ENCODE measurements at regions not wholly inside any gene's neighbourhood (a gene's known extent, or its start where the extent isn't known, plus 50 kb on each side); places are given as distances from the start of the nearest gene placed in this dataset.

DNA sequence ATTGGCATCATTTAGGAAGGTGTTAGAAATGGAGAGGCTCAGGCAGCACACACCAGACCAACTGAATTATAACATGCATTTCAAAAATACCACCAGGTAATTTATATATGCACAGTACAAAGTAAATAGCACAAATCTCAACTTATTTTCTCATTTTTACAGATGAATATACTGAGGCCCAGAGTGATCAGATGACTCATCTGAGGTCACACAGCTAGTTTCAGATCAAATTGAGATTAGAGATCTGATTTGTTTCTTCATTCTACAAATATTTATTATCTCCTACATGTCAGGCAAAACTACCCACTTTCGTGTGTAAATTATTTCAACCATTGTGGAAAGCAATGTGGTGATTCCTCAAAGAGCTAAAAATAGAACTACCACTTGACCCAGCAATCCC is 507.1 kb downstream of the TLE4 start:
- no peak for DNase-seq

DNA sequence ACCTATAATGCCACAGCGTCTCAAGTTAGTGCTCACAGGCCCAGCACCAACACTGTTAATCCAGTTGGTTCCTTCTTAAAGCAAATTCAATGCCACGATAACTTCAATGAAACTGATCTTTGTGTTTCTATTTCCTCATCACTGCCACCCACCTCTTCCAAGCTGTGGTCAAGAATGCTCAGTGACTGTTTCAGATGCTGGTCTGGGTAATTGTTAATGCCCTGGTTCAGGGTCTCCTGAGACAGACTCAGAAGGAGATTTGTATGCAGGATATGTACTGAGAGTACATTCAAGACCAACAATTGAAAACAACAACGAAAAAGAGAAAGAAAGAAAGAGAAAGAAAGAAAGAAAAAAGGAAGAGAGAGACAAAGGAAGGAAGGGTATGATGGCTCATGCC is 505.3 kb downstream of the TLE4 start:
- DNase-seq = no peak

DNA sequence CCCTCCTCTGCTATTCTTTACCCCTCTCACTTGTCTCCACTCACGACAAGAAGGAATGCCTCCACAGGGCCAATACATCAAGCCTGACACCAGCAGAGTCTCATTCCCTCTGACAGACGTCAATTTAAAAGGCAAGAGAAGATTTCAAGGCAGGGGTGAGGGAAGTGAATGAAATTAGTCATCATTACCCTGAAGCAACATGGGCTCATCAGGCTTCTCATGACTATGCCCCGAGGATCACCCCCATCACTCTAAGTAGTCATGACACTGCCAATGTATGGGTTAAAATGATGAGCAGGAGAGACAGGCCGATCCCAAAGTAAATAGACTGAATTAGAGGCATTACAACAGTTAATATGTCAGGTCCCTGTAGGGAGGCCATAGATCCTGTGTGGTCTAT is 504.4 kb downstream of the TLE4 start:
- no peak for DNase-seq

- DNase-seq = no peak
These were observed 502.7 kb downstream of the TLE4 start for GRCh38 chr9:80074439-80074838.

- no peak for DNase-seq
These were observed 500.7 kb downstream of the TLE4 start for GRCh38 chr9:80072451-80072850.

DNA sequence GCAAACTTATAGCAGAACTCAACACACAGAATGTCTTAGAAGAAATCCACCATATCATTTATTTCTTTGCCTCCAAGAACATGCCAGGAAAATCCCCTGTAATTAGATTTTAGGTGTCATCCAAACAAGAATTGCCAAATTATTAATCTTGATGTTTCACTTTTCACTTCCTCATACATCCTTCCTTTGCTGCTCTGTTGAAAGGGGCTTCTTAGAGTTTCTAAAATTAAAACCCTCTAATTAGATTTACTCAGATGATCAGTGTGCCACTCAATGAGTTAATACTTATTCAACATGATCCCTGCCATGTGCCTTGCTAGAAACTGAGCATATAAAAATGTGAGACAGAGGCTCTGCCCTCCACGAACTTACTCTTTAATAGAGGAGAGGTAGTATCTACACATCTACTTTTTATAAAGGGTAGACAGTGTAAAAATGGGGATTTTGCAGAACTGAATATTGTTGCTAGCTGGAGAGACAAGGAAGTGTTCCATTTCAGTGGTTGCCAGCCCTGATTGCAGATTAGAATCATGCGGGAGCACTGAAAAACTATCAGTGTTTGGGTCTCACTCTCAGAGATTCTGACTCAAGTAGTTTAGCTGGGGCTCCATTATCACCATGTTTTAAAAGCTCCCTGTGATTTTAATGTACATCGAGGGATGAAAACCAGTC is 498.4 kb downstream of the TLE4 start:
- DNase-seq = no peak

DNA sequence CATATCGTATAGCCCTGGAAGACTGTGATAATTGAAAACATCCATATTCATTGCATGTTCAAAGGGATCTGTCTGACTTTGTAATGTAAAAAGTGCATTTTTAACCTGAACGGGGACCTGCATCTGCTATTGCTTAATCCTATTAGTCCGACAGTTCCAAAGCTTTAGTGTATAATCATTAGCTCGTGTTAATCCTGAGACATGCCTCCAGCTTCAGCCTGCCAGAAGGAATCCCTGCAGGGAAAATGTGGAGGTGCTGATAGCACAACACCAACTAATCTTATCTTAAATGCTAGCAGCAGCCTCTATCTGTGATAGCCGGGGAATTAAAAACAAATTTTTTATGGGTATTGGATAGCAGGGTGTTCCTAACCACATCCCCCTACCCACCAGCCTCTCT is 495.2 kb downstream of the TLE4 start:
- DNase-seq = no peak

DNA sequence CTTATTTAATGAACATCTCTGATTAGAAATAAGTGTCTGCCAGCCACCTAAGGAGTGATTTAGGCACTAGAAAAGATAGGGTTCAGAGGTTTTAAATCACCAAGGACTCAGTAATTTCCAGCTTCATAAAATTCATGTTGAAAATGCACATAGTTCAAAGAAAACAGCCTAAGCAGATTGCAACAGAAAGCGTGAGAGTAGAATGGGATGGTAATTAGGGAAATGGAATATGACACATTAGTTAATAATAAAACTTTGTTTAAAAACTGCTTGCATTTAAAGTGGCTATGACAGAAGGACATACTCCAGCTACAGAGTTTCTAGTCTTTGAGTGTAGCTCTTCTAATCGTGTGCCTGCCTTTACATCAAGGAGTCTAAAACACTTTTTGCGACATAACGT is 490.8 kb downstream of the TLE4 start:
- DNase-seq = no peak

- no peak for DNase-seq
These were observed 490.2 kb downstream of the TLE4 start for GRCh38 chr9:80061940-80062339.

GRCh38 chr9:80061096-80061495 is 489.3 kb downstream of the TLE4 start:
- DNase-seq = no peak

DNA sequence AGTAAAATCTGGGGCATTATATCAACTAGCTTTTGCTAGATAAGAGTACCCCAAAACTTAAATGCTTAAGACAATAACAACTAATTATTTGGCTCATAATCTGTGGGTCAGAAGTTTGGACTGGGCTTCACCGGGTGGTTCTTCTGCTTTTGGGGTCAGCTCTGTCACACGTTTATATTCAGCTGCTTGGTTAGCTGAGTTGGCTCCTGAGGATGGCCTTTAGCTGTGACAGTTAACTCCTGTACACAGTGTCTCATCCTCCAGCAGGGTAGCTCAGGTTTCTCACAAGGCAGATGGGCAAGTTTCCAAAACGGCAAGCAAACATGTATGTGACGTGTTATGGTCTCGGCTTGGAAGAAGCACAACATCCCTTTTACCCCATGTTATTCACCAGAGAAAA is 488.2 kb downstream of the TLE4 start:
- no peak for DNase-seq

DNA sequence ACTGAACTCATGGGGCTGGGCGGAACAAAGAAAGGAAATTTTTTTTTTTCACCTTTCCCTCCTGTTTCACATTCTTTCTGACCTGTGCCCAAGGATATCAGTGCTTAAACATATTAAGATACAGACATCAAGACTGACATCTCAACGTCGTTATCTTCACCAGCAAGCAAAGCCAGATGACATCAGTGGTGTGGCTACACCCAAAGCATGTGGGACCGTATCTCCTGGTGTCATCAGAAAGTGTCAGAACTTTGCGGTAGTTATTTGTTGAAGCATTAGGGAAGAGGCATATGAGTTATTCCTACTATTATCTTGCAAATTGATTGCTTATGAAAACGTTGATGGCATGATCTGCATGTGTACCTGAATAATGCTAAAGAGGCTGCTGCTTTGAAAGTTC is 487.4 kb downstream of the TLE4 start:
- DNase-seq = no peak

DNA sequence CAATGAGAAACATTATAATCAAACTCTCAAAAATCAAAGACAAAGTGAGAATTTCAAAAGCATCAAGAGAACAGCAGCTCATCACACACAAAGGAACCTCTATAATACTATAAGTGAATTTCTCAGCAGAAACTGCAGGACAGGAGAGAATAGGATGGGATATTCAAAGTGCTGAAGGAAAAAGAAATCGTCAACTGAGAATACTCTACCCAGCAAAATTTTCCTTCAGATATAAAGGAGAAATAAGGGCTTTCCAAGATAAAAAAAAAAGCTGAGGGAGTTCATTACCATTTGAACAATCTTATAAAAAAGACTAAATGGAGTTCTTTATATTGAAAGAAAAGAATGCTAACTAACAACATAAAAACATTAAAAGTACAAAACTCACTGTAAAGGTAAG is 481.1 kb downstream of the TLE4 start:
- DNase-seq = no peak

- DNase-seq = no peak
These were observed 477.5 kb downstream of the TLE4 start for GRCh38 chr9:80049096-80049782.

DNA sequence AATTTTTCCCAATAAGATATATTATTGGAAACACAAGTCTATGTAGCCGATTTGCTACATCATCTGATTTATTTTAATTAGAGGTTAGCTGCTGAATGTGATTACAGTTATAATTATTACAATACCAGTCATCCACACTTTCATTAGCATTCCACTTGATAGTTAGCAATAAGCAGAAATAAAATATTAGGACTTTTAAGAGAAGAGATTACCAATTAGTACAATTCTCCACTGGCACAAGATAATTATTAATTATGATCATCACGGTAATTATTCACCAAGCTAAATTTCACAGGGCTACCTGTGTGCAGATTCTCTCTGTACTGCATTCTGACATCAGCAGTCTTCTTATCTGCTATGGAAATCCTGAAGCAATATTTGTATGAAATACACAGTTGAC is 474.7 kb downstream of the TLE4 start:
- no peak for DNase-seq

GRCh38 chr9:80041821-80042220 is 470.1 kb downstream of the TLE4 start:
- DNase-seq = no peak

GRCh38 chr9:80040457-80040856 is 468.7 kb downstream of the TLE4 start:
- no peak for DNase-seq

- no peak for DNase-seq
These were observed 459.0 kb downstream of the TLE4 start for GRCh38 chr9:80030801-80031200.

DNA sequence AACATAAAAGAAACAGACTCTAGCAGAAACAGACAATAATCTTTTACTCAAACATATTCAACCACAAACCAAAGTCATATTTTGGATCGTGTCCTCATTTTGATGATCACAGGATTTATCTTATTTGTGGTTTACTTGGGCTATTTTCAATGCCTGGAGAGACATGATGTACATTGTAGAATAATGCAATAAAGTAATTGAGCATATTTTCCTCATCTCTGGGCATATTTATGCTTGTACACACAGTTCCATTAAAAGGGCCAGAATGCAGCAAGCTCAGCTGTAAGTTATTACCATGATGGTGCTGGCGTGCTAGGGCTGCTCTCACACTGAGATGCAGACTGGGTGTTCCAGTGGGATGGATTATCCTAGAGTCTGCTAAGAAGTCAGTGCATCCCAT is 456.7 kb downstream of the TLE4 start:
- no peak for DNase-seq

DNA sequence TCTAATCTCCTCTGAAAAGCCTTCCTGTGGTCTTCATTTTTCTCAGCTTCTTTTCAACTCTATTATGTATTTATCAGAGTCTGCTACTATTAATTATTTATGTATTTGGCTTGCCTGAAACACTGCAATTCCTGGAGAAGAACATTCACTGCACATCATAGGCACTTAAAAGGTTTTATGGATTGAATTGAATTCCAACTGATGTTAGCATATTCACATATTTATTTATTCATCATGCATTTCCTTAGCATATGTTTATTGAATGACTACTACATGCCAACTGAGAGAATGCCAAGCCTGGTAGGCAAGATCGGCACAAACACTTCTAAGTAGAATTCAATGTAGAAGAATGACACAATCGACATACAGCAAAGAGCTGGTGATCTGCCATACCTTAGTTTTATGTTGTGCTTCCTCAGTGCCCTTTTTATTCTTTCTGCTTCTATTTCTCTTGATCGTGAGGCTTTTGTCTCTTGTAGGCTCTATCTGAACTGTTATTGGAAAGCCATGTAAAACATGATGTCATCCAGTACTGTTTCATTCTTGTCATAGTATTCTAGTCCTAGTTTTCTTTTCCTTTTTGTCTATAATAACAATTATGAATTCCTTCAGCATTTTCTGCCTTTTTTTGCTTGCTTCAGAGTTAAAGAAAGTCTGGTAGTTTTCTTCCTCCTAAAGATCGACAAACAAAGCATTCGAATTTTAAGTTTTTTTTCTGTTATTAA is 454.2 kb downstream of the TLE4 start:
- DNase-seq = no peak

DNA sequence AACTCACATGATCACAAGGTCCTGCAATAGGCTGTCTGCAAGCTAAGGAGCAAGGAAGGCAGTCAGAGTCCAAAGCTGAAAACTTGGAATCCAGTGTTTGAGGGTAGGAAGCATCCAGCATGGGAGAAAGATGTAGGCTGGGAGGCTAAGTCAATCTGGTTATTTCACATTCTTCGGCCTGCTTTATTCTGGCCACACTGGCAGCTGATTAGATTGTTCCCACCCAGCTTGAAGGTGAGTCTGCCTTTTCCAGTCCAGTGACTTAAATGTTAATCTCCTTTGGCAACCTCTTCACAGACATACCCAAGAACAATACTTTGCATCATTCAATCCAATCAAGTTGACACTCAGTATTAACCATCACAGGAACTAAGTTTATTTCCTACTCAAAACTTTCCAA is 453.4 kb downstream of the TLE4 start:
- DNase-seq = no peak

- DNase-seq = no peak
These were observed 448.8 kb downstream of the TLE4 start for GRCh38 chr9:80020530-80020929.

DNA sequence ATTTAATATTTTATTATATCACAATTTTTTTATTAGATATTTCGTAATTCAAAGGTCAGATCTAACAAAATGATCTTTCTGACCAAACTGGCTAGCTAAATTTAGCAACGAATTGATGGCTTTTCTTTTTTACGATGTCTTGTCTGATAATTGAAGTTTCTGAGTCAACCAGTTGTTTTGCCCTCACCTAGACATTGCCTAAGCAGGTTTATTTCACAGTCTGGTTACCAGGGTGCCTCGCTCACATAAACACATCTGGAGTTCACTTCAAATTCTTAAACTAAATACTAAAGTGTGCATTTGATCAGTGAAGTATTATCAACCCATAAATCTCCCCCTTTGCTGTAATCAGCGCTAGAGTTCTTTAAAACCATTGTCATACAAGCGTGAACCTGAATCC is 448.3 kb downstream of the TLE4 start:
- DNase-seq = no peak

DNA sequence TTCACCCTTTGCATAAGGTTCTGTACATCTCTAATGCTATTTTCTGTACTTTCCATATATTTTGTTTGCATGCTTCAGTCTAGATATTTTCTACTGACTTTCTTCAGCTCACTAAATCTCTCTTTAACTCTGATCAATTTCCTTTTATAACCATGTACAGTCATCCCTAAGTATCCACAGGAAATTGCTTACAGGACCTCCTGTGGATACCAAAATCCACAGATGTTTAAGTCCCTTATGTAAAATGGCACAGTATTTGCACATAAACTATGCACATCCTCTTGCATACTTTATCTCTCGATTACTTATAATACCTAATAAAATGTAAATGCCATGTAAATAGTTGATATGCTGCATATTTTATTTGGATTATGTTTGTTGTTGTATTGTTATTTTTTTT is 442.1 kb downstream of the TLE4 start:
- DNase-seq = no peak

Data from activated CD4-positive, alpha-beta T cell treated with anti-CD3 and anti-CD28 coated beads, Interleukin-2, Interleukin-6, amounts not matched to agents 100 ng/mL and 50 ng/mL, durations not matched to agents 16 hours and 8 hours (primary cell).